BLaER1 (cell line): ENCODE measurements at regions not wholly inside any gene's neighbourhood (a gene's known extent, or its start where the extent isn't known, plus 50 kb on each side); places are given as distances from the start of the nearest gene placed in this dataset.

Experiments used
- H3K27ac ChIP-seq: shearing (Covaris generic); formaldehyde crosslinking; 2 replicates; pipeline ENCODE4 v1.8.1; 2022
- H3K27me3 ChIP-seq: shearing (Covaris generic); formaldehyde crosslinking; 2 replicates; pipeline ENCODE4 v1.8.1; 2022
- H3K36me3 ChIP-seq: shearing (Covaris generic); formaldehyde crosslinking; 2 replicates; pipeline ENCODE4 v1.8.1; 2022
- H3K4me1 ChIP-seq: shearing (Covaris generic); formaldehyde crosslinking; 2 replicates; pipeline ENCODE4 v1.8.1; 2022
- H3K4me2 ChIP-seq: shearing (Covaris generic); formaldehyde crosslinking; 2 replicates; pipeline ENCODE4 v1.8.1; 2022
- H3K4me3 ChIP-seq: shearing (Covaris generic); formaldehyde crosslinking; 2 replicates; pipeline ENCODE4 v1.8.1; 2022
- H3K9ac ChIP-seq: shearing (Covaris generic); formaldehyde crosslinking; 2 replicates; pipeline ENCODE4 v1.8.1; 2022
- H3K9me3 ChIP-seq: shearing (Covaris generic); formaldehyde crosslinking; 2 replicates; pipeline ENCODE4 v1.8.1; 2022
- H4K20me1 ChIP-seq: shearing (Covaris generic); formaldehyde crosslinking; 2 replicates; pipeline ENCODE4 v1.8.1; 2022
- Cebpa-rat ChIP-seq: shearing (Covaris generic); IDR thresholded peaks from 2 replicates; pipeline ENCODE4 v1.8.1; 2022

DNA sequence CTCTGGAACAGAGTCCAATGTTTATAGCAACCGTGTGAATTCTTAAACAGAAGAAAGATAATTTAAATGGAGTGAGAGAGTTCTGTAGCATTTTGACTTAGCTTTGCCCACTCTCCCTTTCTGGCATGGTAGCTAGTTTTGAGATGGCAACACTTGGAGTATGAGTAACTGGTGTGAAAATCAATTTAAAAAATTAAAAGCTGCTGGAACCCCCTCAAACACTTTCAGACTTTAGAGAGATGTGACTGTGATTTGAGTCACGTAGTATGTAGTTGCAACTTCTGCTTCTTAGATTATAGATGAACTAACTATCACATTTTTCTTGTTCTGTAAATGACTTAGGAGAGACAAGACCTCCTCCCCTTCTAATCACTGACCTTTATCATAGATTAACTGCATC is 2309.5 kb upstream of the C9orf72 start:
- H3K9me3 ChIP-seq, result no peaks in the 10 kb centered on the region
- H3K4me2 ChIP-seq, result no peak overlapping the region
- no peaks in the 10 kb centered on the region for H3K27me3 ChIP-seq
- no peaks in the 10 kb centered on the region for H3K36me3 ChIP-seq
- TF ChIP-seq Cebpa-rat, result no peak
- H3K4me1 ChIP-seq, result no peaks in the 10 kb centered on the region
- no peak overlapping the region for H3K4me3 ChIP-seq
- no peak overlapping the region for H3K27ac ChIP-seq
- no peaks in the 10 kb centered on the region for H4K20me1 ChIP-seq
- H3K9ac ChIP-seq, result no peak overlapping the region

- Histone ChIP-seq H3K4me2 (no peak overlapping the region), H3K27me3 (no peaks in the 10 kb centered on the region), H3K27ac (no peak overlapping the region), H3K4me1 (no peaks in the 10 kb centered on the region), H3K9ac (no peak overlapping the region), H3K4me3 (no peak overlapping the region), H3K9me3 (no peaks in the 10 kb centered on the region), H3K36me3 (no peaks in the 10 kb centered on the region), H4K20me1 (no peaks in the 10 kb centered on the region)
- TF ChIP-seq Cebpa-rat, result no peak
Observed at GRCh38 chr9:29906065-29906464, 2332.8 kb upstream of the C9orf72 start.

DNA sequence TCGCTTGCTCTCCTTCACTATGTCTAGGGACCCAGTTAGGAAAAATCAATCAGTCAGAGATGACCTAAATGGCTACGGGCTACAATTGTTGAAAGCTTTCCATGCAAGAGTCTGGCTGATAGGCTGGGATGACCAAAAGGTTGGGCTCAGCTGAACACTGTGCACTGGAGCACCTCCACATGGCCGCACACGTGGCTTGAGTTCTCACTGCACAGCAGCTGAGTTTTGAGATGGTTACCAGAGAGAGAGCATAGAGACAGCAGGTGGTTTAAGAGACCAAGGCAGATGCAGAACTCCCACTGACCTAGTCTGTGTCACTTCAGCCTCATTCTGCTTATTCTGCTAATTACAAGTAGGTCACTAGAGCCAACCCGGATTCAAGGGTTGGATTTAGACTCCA is 2354.8 kb upstream of the C9orf72 start:
- no peaks in the 10 kb centered on the region for H3K9me3 ChIP-seq
- no peak overlapping the region for H3K4me2 ChIP-seq
- H3K27ac ChIP-seq, result no peak overlapping the region

GRCh38 chr9:29939559-29939958 is 2366.3 kb upstream of the C9orf72 start:
- H3K9ac ChIP-seq, result no peak overlapping the region
- H3K4me1 ChIP-seq, result peaks cover 9% of the 10 kb centered on the region
- no peaks in the 10 kb centered on the region for H4K20me1 ChIP-seq
- no peak for TF ChIP-seq Cebpa-rat
- H3K36me3 ChIP-seq, result no peaks in the 10 kb centered on the region
- no peak overlapping the region for H3K4me3 ChIP-seq
- no peaks in the 10 kb centered on the region for H3K9me3 ChIP-seq
- H3K27me3 ChIP-seq, result no peaks in the 10 kb centered on the region
- H3K4me2 ChIP-seq, result peak overlapping the region; percentile 48
- H3K27ac ChIP-seq, result no peak overlapping the region

More for the DNA sequence above, 2354.8 kb upstream of the C9orf72 start:
- no peak overlapping the region for H3K4me3 ChIP-seq
- no peak for TF ChIP-seq Cebpa-rat
- H3K9ac ChIP-seq, result no peak overlapping the region
- no peaks in the 10 kb centered on the region for H3K27me3 ChIP-seq
- H4K20me1 ChIP-seq, result no peaks in the 10 kb centered on the region
- H3K36me3 ChIP-seq, result no peaks in the 10 kb centered on the region
- H3K4me1 ChIP-seq, result no peaks in the 10 kb centered on the region

DNA sequence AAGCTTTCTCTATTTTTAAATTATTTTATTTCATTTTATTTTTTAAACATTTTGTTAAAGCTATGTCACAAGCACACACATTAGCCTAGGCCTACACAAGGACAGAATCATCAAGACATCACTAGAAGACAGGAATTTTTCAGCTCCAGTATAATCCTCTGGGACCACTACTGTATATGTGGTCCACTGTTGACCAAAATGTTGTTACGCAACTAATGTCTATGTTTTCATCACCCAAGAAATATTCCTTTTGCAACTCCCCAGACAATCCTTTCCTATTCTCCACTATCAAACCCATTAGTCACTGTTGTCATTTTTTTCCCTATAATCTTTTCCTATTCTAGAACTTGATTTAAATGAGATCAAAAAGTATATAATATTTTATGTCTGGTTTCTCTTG is 2371.7 kb upstream of the C9orf72 start:
- Histone ChIP-seq H3K4me3 (no peak overlapping the region), H3K36me3 (no peaks in the 10 kb centered on the region), H3K4me2 (no peak overlapping the region), H3K27me3 (no peaks in the 10 kb centered on the region), H3K27ac (no peak overlapping the region), H4K20me1 (no peaks in the 10 kb centered on the region), H3K4me1 (peaks cover 2% of the 10 kb centered on the region), H3K9me3 (no peaks in the 10 kb centered on the region), H3K9ac (no peak overlapping the region)
- TF ChIP-seq Cebpa-rat, result no peak

GRCh38 chr9:29958469-29958868 is 2385.2 kb upstream of the C9orf72 start:
- TF ChIP-seq Cebpa-rat, result no peak
- no peaks in the 10 kb centered on the region for H3K4me1 ChIP-seq
- no peaks in the 10 kb centered on the region for H3K36me3 ChIP-seq

DNA sequence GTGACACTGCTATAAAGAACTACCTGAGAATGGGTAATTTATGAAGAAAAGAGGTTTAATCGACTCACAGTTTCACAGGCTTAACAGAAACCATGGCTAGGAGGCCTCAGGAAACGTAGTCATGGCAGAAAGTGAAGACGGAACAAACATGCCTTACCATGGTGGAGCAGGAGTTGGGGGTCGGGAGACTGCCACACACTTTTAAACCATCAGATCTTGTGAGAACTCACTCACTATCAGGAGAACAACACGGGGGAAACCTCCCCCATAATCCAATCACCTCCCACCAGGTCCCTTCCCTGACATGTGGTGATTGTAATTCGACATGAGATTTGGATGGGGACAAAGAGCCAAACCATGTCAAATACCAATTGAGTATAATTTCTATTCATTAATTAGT is 2392.6 kb upstream of the C9orf72 start:
- no peak overlapping the region for H3K9ac ChIP-seq
- no peaks in the 10 kb centered on the region for H3K4me1 ChIP-seq
- no peak overlapping the region for H3K27ac ChIP-seq
- no peaks in the 10 kb centered on the region for H3K36me3 ChIP-seq
- no peak overlapping the region for H3K4me2 ChIP-seq
- H3K9me3 ChIP-seq, result no peaks in the 10 kb centered on the region
- TF ChIP-seq Cebpa-rat, result no peak
- no peaks in the 10 kb centered on the region for H3K27me3 ChIP-seq
- H4K20me1 ChIP-seq, result no peaks in the 10 kb centered on the region
- H3K4me3 ChIP-seq, result no peak overlapping the region

More at GRCh38 chr9:29958469-29958868, 2385.2 kb upstream of the C9orf72 start:
- Histone ChIP-seq H4K20me1 (no peaks in the 10 kb centered on the region), H3K27me3 (no peaks in the 10 kb centered on the region), H3K4me2 (no peak overlapping the region), H3K9ac (no peak overlapping the region), H3K4me3 (no peak overlapping the region), H3K9me3 (no peaks in the 10 kb centered on the region), H3K27ac (no peak overlapping the region)

DNA sequence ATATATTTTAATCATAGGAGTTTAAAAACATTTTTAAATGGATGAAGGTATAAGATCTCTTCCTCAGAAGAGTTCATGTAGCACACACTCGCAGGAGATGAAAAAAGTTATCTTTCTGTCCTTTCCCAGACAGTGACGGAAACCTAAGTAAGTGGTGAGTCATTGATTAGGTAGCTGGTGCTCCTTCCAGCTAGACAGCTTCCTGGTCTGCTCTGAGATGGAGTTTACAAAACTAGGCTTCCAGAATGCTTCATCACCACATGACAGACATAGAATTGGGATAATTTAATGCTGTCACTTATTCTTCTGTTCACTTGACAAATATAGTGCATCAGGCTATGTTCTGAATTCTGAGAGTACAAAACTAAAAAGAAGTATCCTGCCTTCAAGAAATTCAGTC is 2393.0 kb upstream of the C9orf72 start:
- H3K27me3 ChIP-seq, result no peaks in the 10 kb centered on the region
- H3K4me1 ChIP-seq, result no peaks in the 10 kb centered on the region
- no peaks in the 10 kb centered on the region for H3K36me3 ChIP-seq
- no peaks in the 10 kb centered on the region for H3K9me3 ChIP-seq
- no peak overlapping the region for H3K4me2 ChIP-seq
- H3K4me3 ChIP-seq, result no peak overlapping the region
- H3K9ac ChIP-seq, result no peak overlapping the region
- no peak for TF ChIP-seq Cebpa-rat
- H4K20me1 ChIP-seq, result no peaks in the 10 kb centered on the region
- no peak overlapping the region for H3K27ac ChIP-seq

GRCh38 chr9:29968831-29969230 is 2395.6 kb upstream of the C9orf72 start:
- Histone ChIP-seq H3K27ac (no peak overlapping the region), H4K20me1 (no peaks in the 10 kb centered on the region), H3K4me3 (no peak overlapping the region), H3K36me3 (no peaks in the 10 kb centered on the region), H3K9ac (no peak overlapping the region), H3K9me3 (no peaks in the 10 kb centered on the region), H3K4me2 (no peak overlapping the region), H3K27me3 (no peaks in the 10 kb centered on the region), H3K4me1 (no peaks in the 10 kb centered on the region)
- no peak for TF ChIP-seq Cebpa-rat

DNA sequence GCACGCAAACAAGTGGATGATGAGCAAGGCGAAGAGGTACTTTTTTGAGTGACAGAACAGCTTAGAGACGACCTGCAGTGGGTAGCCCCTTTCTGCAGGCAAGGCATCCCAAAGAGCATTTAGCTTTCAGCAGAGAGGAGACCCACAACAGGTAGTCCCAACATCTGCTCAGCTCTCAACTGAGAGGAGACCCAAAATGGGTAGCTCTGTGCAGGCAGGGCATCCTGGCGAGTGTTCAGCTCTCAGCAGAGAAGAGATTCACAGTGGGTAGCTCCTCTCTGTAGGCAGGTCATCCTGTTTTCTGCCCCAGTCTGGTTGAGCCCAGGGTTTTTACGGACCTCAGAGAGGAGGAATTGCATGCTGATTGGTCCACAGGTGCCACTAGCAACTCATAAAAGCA is 2396.1 kb upstream of the C9orf72 start:
- Histone ChIP-seq H4K20me1 (no peaks in the 10 kb centered on the region), H3K4me3 (no peak overlapping the region), H3K36me3 (no peaks in the 10 kb centered on the region), H3K4me2 (no peak overlapping the region), H3K27ac (no peak overlapping the region), H3K9me3 (no peaks in the 10 kb centered on the region), H3K27me3 (no peaks in the 10 kb centered on the region), H3K4me1 (no peaks in the 10 kb centered on the region), H3K9ac (no peak overlapping the region)
- no peak for TF ChIP-seq Cebpa-rat
